H1 (cell line): ENCODE measurements at regions not wholly inside any gene's neighbourhood (a gene's known extent, or its start where the extent isn't known, plus 50 kb on each side); places are given as distances from the start of the nearest gene placed in this dataset.

Experiments used
- CTCF ChIA-PET: fragments of 300-600 bp; sonication (Branson Sonifier 250); formaldehyde crosslinking; loops from one replicate; lab custom pipeline; 2021; ENCODE audit not compliant: partially characterized antibody; lab: Charles Lee
- POLR2A ChIA-PET: fragments of 300-600 bp; sonication (Branson Sonifier 250); formaldehyde crosslinking; loops from one replicate; lab custom pipeline; 2021; ENCODE audit warnings: inconsistent platforms; ENCODE audit not compliant: partially characterized antibody; lab: Charles Lee
- DNase-seq, 2 experiments: peaks; one replicate each; pipeline versions ENCODE4 v3.0.0 to v3.0.0-alpha.2; 2010 to 2022; ENCODE audit warnings: low spot score in 2 of 2, low read depth in 1 of 2, mixed read lengths in 1 of 2
- FAIRE-seq: peaks from 2 replicates; lab custom pipeline; 2011; peaks lifted over from hg19 to GRCh38; lab: Jason Lieb, UNC
- H2AFZ ChIP-seq: 2 replicates; pipeline ENCODE4 v1.8.1; 2012; ENCODE audit warnings: low read length, inconsistent platforms
- H2AK5ac ChIP-seq: 2 replicates; pipeline ENCODE4 v1.6.1; 2013; ENCODE audit warnings: low read depth, low read length
- H2BK120ac ChIP-seq: replicated peaks from 2 replicates; pipeline ENCODE3; 2013; ENCODE audit warnings: low read depth, low read length, inconsistent platforms
- H2BK12ac ChIP-seq: 2 replicates; pipeline ENCODE4 v1.6.1; 2013; ENCODE audit warnings: low read depth, low read length
- H2BK15ac ChIP-seq: 2 replicates; pipeline ENCODE4 v1.6.1; 2013; ENCODE audit warnings: low read length
- H2BK20ac ChIP-seq: 2 replicates; pipeline ENCODE4 v1.6.1; 2013; ENCODE audit warnings: low read length
- H2BK5ac ChIP-seq: 2 replicates; pipeline ENCODE4 v1.6.1; 2013; ENCODE audit warnings: low read depth, low read length
- H3K14ac ChIP-seq: 2 replicates; pipeline ENCODE4 v1.6.1; 2013; ENCODE audit warnings: inconsistent platforms; ENCODE audit not compliant: insufficient read length
- H3K18ac ChIP-seq: 2 replicates; pipeline ENCODE4 v1.6.1; 2013; ENCODE audit warnings: low read length; ENCODE audit errors: extremely low read depth
- H3K23ac ChIP-seq: 2 replicates; pipeline ENCODE4 v1.6.1; 2013; ENCODE audit warnings: inconsistent platforms; ENCODE audit not compliant: insufficient read length
- H3K23me2 ChIP-seq: 2 replicates; pipeline ENCODE4 v1.6.1; 2013; ENCODE audit warnings: low read depth, low read length
- H3K27ac ChIP-seq: 2 replicates; pipeline ENCODE4 v1.6.1; 2011; ENCODE audit warnings: low read depth, low read length, inconsistent platforms
- H3K27me3 ChIP-seq, 4 experiments: replicated peaks in 1 of 4; 1 replicate in 1 of 4; 2 replicates in 3 of 4; pipeline versions ENCODE4 v1.6.1 to v1.8.1; 2011 to 2013; ENCODE audit warnings: low read length in 3 of 4, mild to moderate bottlenecking in 3 of 4, inconsistent platforms in 2 of 4, mixed read lengths in 2 of 4, moderate library complexity in 1 of 4; ENCODE audit not compliant: control insufficient read depth in 3 of 4, insufficient read depth in 3 of 4; ENCODE audit errors: extremely low read depth in 1 of 4
- H3K36me3 ChIP-seq, 4 experiments: 2 replicates each; pipeline versions ENCODE4 v1.6.1 to v1.8.1; 2011 to 2013; ENCODE audit warnings: mild to moderate bottlenecking in 4 of 4, low read length in 3 of 4, moderate library complexity in 2 of 4, control low read depth in 1 of 4, inconsistent platforms in 1 of 4; ENCODE audit not compliant: insufficient read depth in 4 of 4, control insufficient read depth in 2 of 4
- H3K4ac ChIP-seq: replicated peaks from 2 replicates; pipeline ENCODE3; 2013; ENCODE audit warnings: low read length, low read depth, mixed read lengths, inconsistent platforms; ENCODE audit not compliant: insufficient read length
- H3K4me1 ChIP-seq, 4 experiments: replicated peaks in 1 of 4; 1 replicate in 1 of 4; 2 replicates in 3 of 4; pipeline versions ENCODE4 v1.6.1 to v1.8.1; 2011 to 2013; ENCODE audit warnings: low read length in 3 of 4, inconsistent platforms in 2 of 4, mixed read lengths in 1 of 4; ENCODE audit not compliant: insufficient read depth in 4 of 4, control insufficient read depth in 3 of 4
- H3K4me2 ChIP-seq, 2 experiments: 2 replicates each; pipeline versions ENCODE4 v1.6.1 to v1.8.1; 2011 to 2013; ENCODE audit warnings: low read depth in 2 of 2, low read length in 2 of 2, control low read depth in 1 of 2, inconsistent platforms in 1 of 2, mild to moderate bottlenecking in 1 of 2; ENCODE audit not compliant: insufficient read depth in 1 of 2
- H3K4me3 ChIP-seq, 4 experiments: fragments of 200-600, 300-600 bp in 1 of 4; sonication (generic), shearing (Covaris generic), sonication (Bioruptor Twin) in 1 of 4; 2 replicates each; pipeline versions ENCODE4 v1.5.1 to v1.8.1; 2011 to 2016; ENCODE audit warnings: low read length in 4 of 4, low read depth in 3 of 4, control low read depth in 2 of 4, inconsistent platforms in 2 of 4, mild to moderate bottlenecking in 2 of 4, mixed read lengths in 1 of 4, moderate library complexity in 1 of 4; ENCODE audit not compliant: insufficient read depth in 2 of 4; ENCODE audit errors: extremely low read depth in 1 of 4
- H3K56ac ChIP-seq: replicated peaks from 2 replicates; pipeline ENCODE3; 2013; ENCODE audit warnings: low read depth, mild to moderate bottlenecking, mixed read lengths, low read length, inconsistent platforms; ENCODE audit not compliant: insufficient read length
- H3K79me1 ChIP-seq: 2 replicates; pipeline ENCODE4 v1.6.1; 2013; ENCODE audit warnings: low read depth, low read length, control low read depth
- H3K79me2 ChIP-seq, 2 experiments: 2 replicates each; pipeline versions ENCODE4 v1.6.1 to v1.8.1; 2012 to 2013; ENCODE audit warnings: low read length in 2 of 2, mild to moderate bottlenecking in 2 of 2, inconsistent platforms in 1 of 2; ENCODE audit not compliant: insufficient read depth in 2 of 2, control insufficient read depth in 1 of 2
- H3K9ac ChIP-seq, 4 experiments: replicated peaks in 1 of 4; 1 replicate in 1 of 4; 2 replicates in 3 of 4; pipeline versions ENCODE4 v1.6.1 to v1.8.1; 2011 to 2013; ENCODE audit warnings: low read depth in 3 of 4, low read length in 3 of 4, control low read depth in 2 of 4, mild to moderate bottlenecking in 2 of 4, moderate library complexity in 2 of 4, inconsistent platforms in 1 of 4; ENCODE audit errors: extremely low read depth in 1 of 4
- H3K9me3 ChIP-seq, 2 experiments: 2 replicates each; pipeline versions ENCODE4 v1.6.1 to v1.8.1; 2012 to 2013; ENCODE audit warnings: mild to moderate bottlenecking in 2 of 2, moderate library complexity in 2 of 2, control low read depth in 1 of 2, inconsistent platforms in 1 of 2, low read depth in 1 of 2, low read length in 1 of 2, mixed read lengths in 1 of 2; ENCODE audit not compliant: insufficient read depth in 2 of 2
- H4K20me1 ChIP-seq, 2 experiments: replicated peaks in 1 of 2; 2 replicates each; pipeline versions ENCODE3 to v1.8.1; 2011 to 2013; ENCODE audit warnings: inconsistent platforms in 2 of 2, low read length in 2 of 2, mild to moderate bottlenecking in 1 of 2; ENCODE audit not compliant: insufficient read depth in 2 of 2, control insufficient read depth in 1 of 2
- H4K5ac ChIP-seq: 2 replicates; pipeline ENCODE4 v1.6.1; 2013; ENCODE audit warnings: low read length, low read depth, mixed read lengths, inconsistent platforms; ENCODE audit not compliant: insufficient read length
- H4K8ac ChIP-seq: 2 replicates; pipeline ENCODE4 v1.8.0; 2013; ENCODE audit warnings: mild to moderate bottlenecking, moderate library complexity, low read length, inconsistent platforms; ENCODE audit not compliant: insufficient read depth; ENCODE audit errors: extremely low read depth
- H4K91ac ChIP-seq: replicated peaks from 2 replicates; pipeline ENCODE3; 2013; ENCODE audit warnings: low read length, mixed read lengths, inconsistent platforms; ENCODE audit not compliant: insufficient read length
- CEBPB ChIP-seq: IDR thresholded peaks from 2 replicates; pipeline ENCODE4 v1.6.1; 2012; ENCODE audit warnings: low read depth, low read length
- SP4 ChIP-seq: IDR thresholded peaks from 2 replicates; pipeline ENCODE4 v1.6.1; 2012; ENCODE audit warnings: low read length, inconsistent platforms
- WGBS, 2 experiments: shearing (Covaris generic) in 1 of 2; methylation state at CpG; one replicate each; pipeline versions ENCODE4 v1.1.6 to v1.1.7; 2013 to 2015; ENCODE audit warnings: low lambda C conversion rate in 2 of 2, mixed read lengths in 2 of 2, inconsistent platforms in 1 of 2, low coverage in 1 of 2, missing lambda C conversion rate in 1 of 2; ENCODE audit not compliant: insufficient replicate concordance in 2 of 2, insufficient coverage in 1 of 2, insufficient read length in 1 of 2; ENCODE audit errors: extremely low coverage in 1 of 2, missing lambda C conversion rate in 1 of 2; 5-methylcytosine and 5-hydroxymethylcytosine counted together

GRCh38 chr1:193377472-193377871 lies 191.1 kb upstream of the B3GALT2 start:
- no peak overlapping the region for H3K4me3 ChIP-seq
- no peaks in the 10 kb centered on the region for H3K9me3 ChIP-seq
- no peak overlapping the region for H3K9ac ChIP-seq
- no peak overlapping the region for H3K18ac ChIP-seq
- H4K91ac ChIP-seq = no peak overlapping the region
- no peaks in the 10 kb centered on the region for H3K79me1 ChIP-seq
- POLR2A ChIA-PET = no interaction called here
- H4K8ac ChIP-seq = no peak overlapping the region
- H2BK20ac ChIP-seq = no peak overlapping the region
- H3K23me2 ChIP-seq = no peaks in the 10 kb centered on the region
- H3K4me2 ChIP-seq = no peak overlapping the region
- 94% methylated on average over 2 of the region's 2 CpGs; no CpG with 5 or more reads in 1 of the 2 experiments for whole genome bisulfite sequencing, 2 experiments
- no peak overlapping the region for H2BK5ac ChIP-seq
- H3K23ac ChIP-seq = no peak overlapping the region
- H3K14ac ChIP-seq = no peak overlapping the region
- no peak for FAIRE-seq
- no peak overlapping the region for H3K56ac ChIP-seq
- H3K4me1 ChIP-seq = no peaks in the 10 kb centered on the region
- H4K5ac ChIP-seq = no peak overlapping the region
- H2AFZ ChIP-seq = no peak overlapping the region
- H3K79me2 ChIP-seq = no peaks in the 10 kb centered on the region
- H2AK5ac ChIP-seq = no peak overlapping the region
- TF ChIP-seq CEBPB (peak; percentile 47; the same call in 1 of the 2 replicates), SP4 (no peak)
- TF ChIP-seq, all 59 proteins: peak for 1
- no peak overlapping the region for H3K27ac ChIP-seq
- no peak overlapping the region for H2BK120ac ChIP-seq
- CTCF ChIA-PET = no interaction called here
- no peaks in the 10 kb centered on the region for H3K27me3 ChIP-seq
- no peak overlapping the region for H2BK15ac ChIP-seq
- no peak overlapping the region for H3K4ac ChIP-seq
- H4K20me1 ChIP-seq = no peaks in the 10 kb centered on the region
- H2BK12ac ChIP-seq = no peak overlapping the region
- no peaks in the 10 kb centered on the region for H3K36me3 ChIP-seq
- DNase-seq = no peak
